Muscle of leg (tissue), 3 donors: ENCODE measurements at regions not wholly inside any gene's neighbourhood (a gene's known extent, or its start where the extent isn't known, plus 50 kb on each side); places are given as distances from the start of the nearest gene placed in this dataset.

Experiments used
- DNase-seq: peaks from one replicate; pipeline ENCODE4 v3.0.0; 2013
- H3K27ac ChIP-seq: one replicate; pipeline ENCODE4 v1.5.1; 2013; ENCODE audit warnings: mild to moderate bottlenecking, low read length, control low read depth
- H3K27me3 ChIP-seq: one replicate; pipeline ENCODE4 v1.6.1; 2013; ENCODE audit warnings: low read length; ENCODE audit not compliant: control insufficient read depth, insufficient read depth
- H3K36me3 ChIP-seq: one replicate; pipeline ENCODE4 v1.6.1; 2013; ENCODE audit warnings: low read length; ENCODE audit not compliant: control insufficient read depth, insufficient read depth
- H3K4me1 ChIP-seq: one replicate; pipeline ENCODE4 v1.6.1; 2013; ENCODE audit warnings: low read length; ENCODE audit not compliant: control insufficient read depth, insufficient read depth
- H3K4me3 ChIP-seq: one replicate; pipeline ENCODE4 v1.5.1; 2013; ENCODE audit warnings: low read length, control low read depth
- H3K9me3 ChIP-seq: replicated peaks from 2 replicates; pipeline ENCODE4 v1.6.1; 2013; ENCODE audit warnings: low read depth, low read length; ENCODE audit not compliant: control insufficient read depth
- WGBS: methylation state at CpG from one replicate; pipeline ENCODE4 v1.1.5; 2013; ENCODE audit warnings: missing lambda C conversion rate; ENCODE audit not compliant: insufficient coverage; 5-methylcytosine and 5-hydroxymethylcytosine counted together

- no peaks in the 10 kb centered on the region for H3K9me3 ChIP-seq
- H3K4me1 ChIP-seq, result no peaks in the 10 kb centered on the region
- H3K36me3 ChIP-seq, result no peaks in the 10 kb centered on the region
- no peak overlapping the region for H3K27ac ChIP-seq
- WGBS, result 74% methylated on average over 2 of the region's 2 CpGs
- no peak for DNase-seq
- no peaks in the 10 kb centered on the region for H3K27me3 ChIP-seq
- no peak overlapping the region for H3K4me3 ChIP-seq
Observed at GRCh38 chr5:44252545-44252944, 136.7 kb downstream of the FGF10 start.

DNA sequence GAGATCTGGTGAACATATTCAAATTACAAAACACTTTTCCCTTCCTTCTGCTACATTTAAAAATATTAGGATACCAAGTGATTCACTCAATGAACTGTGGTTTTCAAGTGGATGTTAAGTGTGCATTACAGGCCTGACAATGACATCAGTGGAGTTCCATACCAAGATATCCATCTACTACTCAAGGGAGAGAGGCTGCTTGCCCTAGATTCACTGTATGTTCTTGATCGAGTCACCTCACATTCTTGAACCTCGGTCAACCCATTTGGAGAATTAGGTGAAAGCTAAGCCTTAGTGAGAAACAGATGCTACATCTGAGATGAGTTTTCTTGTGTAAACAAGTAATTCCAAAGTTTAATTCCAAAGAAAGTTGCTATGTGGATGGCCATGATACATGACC is 142.2 kb downstream of the FGF10 start:
- Histone ChIP-seq H3K27me3 (no peaks in the 10 kb centered on the region), H3K27ac (no peak overlapping the region), H3K4me3 (no peak overlapping the region), H3K36me3 (no peaks in the 10 kb centered on the region), H3K4me1 (no peaks in the 10 kb centered on the region), H3K9me3 (no peaks in the 10 kb centered on the region)
- no CpG with 5 or more reads among the region's 2 CpGs for WGBS
- DNase-seq, result no peak

- Histone ChIP-seq H3K36me3 (no peaks in the 10 kb centered on the region), H3K9me3 (no peaks in the 10 kb centered on the region), H3K27me3 (no peaks in the 10 kb centered on the region), H3K4me3 (no peak overlapping the region), H3K4me1 (no peaks in the 10 kb centered on the region), H3K27ac (no peak overlapping the region)
- no peak for DNase-seq
- WGBS, result no CpG with 5 or more reads among the region's 1 CpG
Observed at GRCh38 chr5:44245935-44246334, 143.3 kb downstream of the FGF10 start.

- no peaks in the 10 kb centered on the region for H3K9me3 ChIP-seq
- no peaks in the 10 kb centered on the region for H3K4me1 ChIP-seq
- no peak for DNase-seq
- no peak overlapping the region for H3K4me3 ChIP-seq
- H3K36me3 ChIP-seq, result no peaks in the 10 kb centered on the region
- 100% methylated on average over 1 of the region's 1 CpG for WGBS
- H3K27me3 ChIP-seq, result no peaks in the 10 kb centered on the region
- no peak overlapping the region for H3K27ac ChIP-seq
Observed at GRCh38 chr5:44242791-44243190, 146.4 kb downstream of the FGF10 start.

DNA sequence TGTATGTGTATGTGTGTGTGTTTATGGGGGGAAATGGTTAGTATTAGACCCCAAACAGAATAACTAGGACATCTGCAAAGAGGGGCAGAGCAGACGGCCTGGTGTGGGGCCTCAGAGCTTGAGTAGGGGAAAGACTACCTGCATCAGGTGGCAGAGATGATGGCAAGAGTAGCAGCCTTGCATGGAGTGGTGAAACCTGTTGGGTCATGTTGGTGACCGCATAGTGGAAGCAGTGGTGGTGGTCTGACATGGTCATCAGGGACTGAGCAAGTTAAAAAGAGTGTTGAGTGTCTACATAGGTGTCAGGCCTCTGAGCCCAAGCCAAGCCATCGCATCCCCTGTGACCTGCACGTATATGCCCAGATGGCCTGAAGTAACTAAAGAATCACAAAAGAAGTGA is 153.2 kb downstream of the FGF10 start:
- no peaks in the 10 kb centered on the region for H3K9me3 ChIP-seq
- no peaks in the 10 kb centered on the region for H3K4me1 ChIP-seq
- 89% methylated on average over 2 of the region's 4 CpGs for WGBS
- no peak for DNase-seq
- no peaks in the 10 kb centered on the region for H3K36me3 ChIP-seq
- no peaks in the 10 kb centered on the region for H3K27me3 ChIP-seq
- no peak overlapping the region for H3K27ac ChIP-seq
- H3K4me3 ChIP-seq, result no peak overlapping the region

- Histone ChIP-seq H3K27me3 (no peaks in the 10 kb centered on the region), H3K9me3 (no peaks in the 10 kb centered on the region), H3K4me1 (no peaks in the 10 kb centered on the region), H3K36me3 (no peaks in the 10 kb centered on the region), H3K27ac (no peak overlapping the region), H3K4me3 (no peak overlapping the region)
- DNase-seq, result no peak
- WGBS, result no CpG with 5 or more reads among the region's 2 CpGs
Observed at GRCh38 chr5:44233691-44234090, 155.5 kb downstream of the FGF10 start.

DNA sequence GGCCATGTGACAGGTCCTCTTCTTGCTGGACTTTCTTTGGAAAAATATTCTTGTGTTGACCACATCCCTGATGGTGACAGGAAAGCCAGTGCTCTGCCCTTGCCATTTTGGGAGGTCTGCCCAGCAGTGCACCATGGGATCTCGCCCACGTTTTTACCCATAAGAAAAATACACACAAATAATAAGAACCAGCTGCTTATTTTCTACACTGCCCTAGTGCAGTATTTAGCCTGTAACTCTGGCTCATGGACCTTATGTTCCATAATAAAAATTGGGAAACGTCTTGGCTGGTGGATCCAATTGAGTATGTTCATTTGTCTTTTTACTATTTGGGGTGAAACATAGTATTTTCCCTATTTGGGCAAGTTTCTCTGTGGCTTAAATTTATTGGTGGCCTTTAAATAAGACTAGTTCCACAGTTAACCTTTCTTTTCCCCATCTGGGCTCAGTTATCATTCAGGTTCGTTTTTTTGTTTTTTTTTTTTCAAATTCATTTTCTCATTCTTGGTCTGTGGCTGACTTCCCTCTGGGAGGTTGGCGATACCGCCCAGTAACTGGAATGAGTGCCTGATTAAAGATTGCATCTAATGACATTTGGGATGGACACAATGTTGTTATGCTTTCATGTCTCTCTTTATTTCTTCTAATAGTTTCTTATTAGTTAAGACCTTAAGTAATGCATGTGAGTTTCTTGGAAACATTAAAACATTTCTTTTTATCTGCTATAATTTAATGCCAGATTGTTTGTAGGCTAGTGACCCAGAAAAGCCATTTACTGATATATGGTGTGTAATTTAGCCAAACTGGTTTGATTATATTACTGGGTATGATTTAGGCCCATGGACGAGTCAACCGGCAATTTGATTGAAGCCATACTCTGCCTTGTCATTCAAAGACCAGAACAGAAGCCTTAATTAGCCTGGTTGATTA is 163.7 kb downstream of the FGF10 start:
- Histone ChIP-seq H3K36me3 (no peaks in the 10 kb centered on the region), H3K4me1 (no peaks in the 10 kb centered on the region), H3K27ac (no peak overlapping the region), H3K27me3 (no peaks in the 10 kb centered on the region), H3K4me3 (no peak overlapping the region), H3K9me3 (no peaks in the 10 kb centered on the region)
- 25% methylated on average over 2 of the region's 8 CpGs for WGBS
- DNase-seq, result no peak

GRCh38 chr5:44199408-44199807 is 189.8 kb downstream of the FGF10 start:
- no peak for DNase-seq
- H3K27ac ChIP-seq, result no peak overlapping the region
- 91% methylated on average over 1 of the region's 1 CpG for WGBS

GRCh38 chr5:44189255-44189654 is 200.0 kb downstream of the FGF10 start:
- H3K27me3 ChIP-seq, result no peaks in the 10 kb centered on the region
- H3K4me3 ChIP-seq, result no peak overlapping the region
- WGBS, result no CpG with 5 or more reads among the region's 2 CpGs
- DNase-seq, result no peak
- H3K27ac ChIP-seq, result no peak overlapping the region
- H3K36me3 ChIP-seq, result no peaks in the 10 kb centered on the region
- peaks cover 4% of the 10 kb centered on the region for H3K9me3 ChIP-seq
- H3K4me1 ChIP-seq, result no peaks in the 10 kb centered on the region

More at GRCh38 chr5:44199408-44199807, 189.8 kb downstream of the FGF10 start:
- Histone ChIP-seq H3K4me3 (no peak overlapping the region), H3K9me3 (peaks cover 3% of the 10 kb centered on the region), H3K36me3 (no peaks in the 10 kb centered on the region), H3K4me1 (no peaks in the 10 kb centered on the region), H3K27me3 (no peaks in the 10 kb centered on the region)

GRCh38 chr5:44187973-44188372 is 201.2 kb downstream of the FGF10 start:
- no peaks in the 10 kb centered on the region for H3K27me3 ChIP-seq
- no peaks in the 10 kb centered on the region for H3K4me1 ChIP-seq
- H3K27ac ChIP-seq, result no peak overlapping the region
- WGBS, result no CpG with 5 or more reads among the region's 3 CpGs
- DNase-seq, result no peak
- no peaks in the 10 kb centered on the region for H3K36me3 ChIP-seq
- peaks cover 2% of the 10 kb centered on the region for H3K9me3 ChIP-seq
- H3K4me3 ChIP-seq, result no peak overlapping the region
